ENCODE measurements at regions not wholly inside any gene's neighbourhood (a gene's known extent, or its start where the extent isn't known, plus 50 kb on each side); places are given as distances from the start of the nearest gene placed in this dataset.

DNA sequence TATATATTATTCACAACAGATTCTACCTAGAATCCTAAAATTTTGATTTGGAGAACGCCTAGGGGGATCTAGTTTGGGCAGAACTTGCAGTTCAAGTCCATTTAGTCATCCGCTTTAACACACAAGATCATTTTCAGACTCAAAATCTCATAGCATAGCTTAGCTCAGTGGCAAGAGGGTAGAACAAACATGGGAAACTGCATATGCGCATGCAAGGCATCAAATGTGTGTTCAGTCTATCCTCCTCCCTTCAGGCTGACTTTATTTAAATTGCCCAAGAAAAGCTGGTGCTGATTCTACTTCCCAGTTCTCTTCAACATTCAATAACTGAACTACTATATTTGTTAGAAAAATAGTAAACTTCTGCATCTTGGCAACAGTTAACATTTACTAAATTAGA is 79.6 kb upstream of the NRXN1 start:
- DNase-seq: no peak

DNA sequence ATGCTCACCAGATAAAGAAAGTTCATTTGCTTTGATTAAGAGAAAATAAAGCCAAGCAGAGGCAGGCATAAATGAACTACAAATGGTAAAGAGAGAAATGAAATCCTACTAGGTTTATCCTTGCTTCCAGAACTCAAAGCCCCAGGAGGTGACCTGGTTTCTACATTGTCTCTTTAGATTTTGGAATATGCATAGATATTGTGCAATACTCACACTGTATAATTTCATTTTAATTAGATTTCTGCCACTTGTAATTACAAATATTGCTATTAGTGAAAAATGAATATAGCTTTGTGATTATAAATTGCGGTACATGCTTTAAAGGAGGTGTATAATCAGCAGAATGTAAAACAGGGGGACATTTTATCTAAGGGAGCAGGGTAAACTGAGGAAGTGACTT is 76.9 kb upstream of the NRXN1 start:
- no peak for DNase-seq

DNA sequence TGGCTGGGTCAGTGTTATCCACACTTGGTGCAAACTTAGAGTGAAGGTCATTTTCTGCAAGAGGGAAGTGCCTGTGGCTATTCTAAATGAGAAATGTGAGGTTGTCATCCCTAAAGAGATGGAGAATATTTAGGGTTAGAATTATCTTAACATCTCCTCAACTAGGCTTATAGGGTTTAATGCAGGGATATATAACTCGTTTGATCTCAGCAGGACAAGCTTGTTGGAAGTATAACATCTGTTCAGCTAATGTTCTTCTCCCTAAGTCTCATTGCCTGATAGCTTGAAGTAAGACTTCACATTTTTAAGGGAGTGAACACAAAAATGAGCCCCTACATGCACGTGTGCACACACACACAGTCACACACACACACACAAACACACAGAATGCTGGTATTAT is 75.9 kb upstream of the NRXN1 start:
- no peak for DNase-seq

GRCh38 chr2:51105811-51106210 is 73.9 kb upstream of the NRXN1 start:
- peak; percentile 59 for DNase-seq

- DNase-seq: no peak
Observed at GRCh38 chr2:51103205-51103604, 71.3 kb upstream of the NRXN1 start.

- DNase-seq: no peak
Observed at GRCh38 chr2:51093016-51093415, 61.1 kb upstream of the NRXN1 start.

GRCh38 chr2:51085420-51086068 is 53.6 kb upstream of the NRXN1 start:
- DNase-seq: no peak

- DNase-seq: no peak
Observed at GRCh38 chr2:51084750-51085149, 52.8 kb upstream of the NRXN1 start.

All from muscle of arm (tissue), 1 donor.